Posterior vena cava (tissue), 2 donors: ENCODE measurements at regions not wholly inside any gene's neighbourhood (a gene's known extent, or its start where the extent isn't known, plus 50 kb on each side); places are given as distances from the start of the nearest gene placed in this dataset.
"Not testable (repeated sequence)": the region's sequence is repeated elsewhere in the genome, so short reads cannot be mapped to it uniquely, and the experiment has no call there.

Source experiments
- DNase-seq: peaks from one replicate; pipeline ENCODE4 v3.0.0-alpha.2; 2020; ENCODE audit warnings: low spot score
- intact Hi-C, 2 donors: fragments of 100-400 bp; cut with DNase I; formaldehyde crosslinking; loops; one replicate each; pipeline versions ENCODE4 v1.14.1 to v1.14.2; 2022 to 2023
- donor health status: DM: yes; HTN: yes; CAD: no.
- donor health status: DM: yes; HTN: yes; CAD: no.

DNA sequence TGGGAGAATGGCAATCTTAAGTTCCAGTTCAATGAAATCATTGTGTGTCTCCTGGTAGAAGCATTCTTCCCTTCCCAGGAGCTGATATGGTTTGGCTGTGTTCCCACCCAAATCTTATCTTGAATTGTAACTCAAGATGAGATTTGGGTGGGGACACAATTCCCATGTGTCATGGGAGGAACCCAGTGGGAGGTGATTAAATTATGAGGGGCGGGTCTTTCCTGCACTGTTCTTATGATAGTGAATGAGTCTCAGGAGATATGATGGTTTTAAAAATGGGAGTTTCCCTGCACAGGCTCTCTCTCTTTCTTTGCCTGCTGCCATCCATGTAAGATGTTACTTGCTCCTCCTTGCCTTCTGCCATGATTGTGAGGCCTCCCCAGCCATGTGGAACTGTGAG lies 108.3 kb upstream of the RUNX1 start:
- intact Hi-C loops, DNase-seq: not testable (repeated sequence)

GRCh38 chr21:35156293-35157278 lies 107.5 kb upstream of the RUNX1 start:
- intact Hi-C loops = no loop called here
- no peak for DNase-seq

DNA sequence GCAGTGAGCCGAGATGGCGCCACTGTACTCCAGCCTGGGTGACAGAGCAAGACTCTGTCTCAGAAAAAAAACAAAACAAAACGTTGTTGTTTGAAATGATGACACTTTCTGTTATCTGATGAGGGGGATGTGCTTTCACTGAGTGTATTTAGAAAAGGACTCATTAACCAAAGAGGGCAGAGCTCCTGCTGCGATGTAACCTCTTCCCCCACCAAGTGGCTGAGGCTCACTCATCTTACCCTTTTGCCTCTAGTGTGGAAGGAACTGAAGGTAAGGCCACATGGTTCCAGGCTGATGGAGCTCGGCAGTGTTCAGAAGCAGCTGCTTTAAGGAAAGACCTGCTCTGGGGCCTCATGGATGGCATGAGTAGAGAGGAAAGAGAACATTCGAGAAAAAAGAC lies 105.7 kb upstream of the RUNX1 start:
- no peak for DNase-seq
- intact Hi-C loops = no loop called here

- no peak for DNase-seq
- intact Hi-C loops = no loop called here
Observed at GRCh38 chr21:35153671-35154070, 104.6 kb upstream of the RUNX1 start.

- intact Hi-C loops = no loop called here
- no peak for DNase-seq
Observed at GRCh38 chr21:35150562-35151226, 101.6 kb upstream of the RUNX1 start.

GRCh38 chr21:35149698-35150097 lies 100.6 kb upstream of the RUNX1 start:
- no peak for DNase-seq
- intact Hi-C loops = no loop called here

- DNase-seq = no peak
- intact Hi-C loops = no loop called here
Observed at GRCh38 chr21:35147439-35147838, 98.3 kb upstream of the RUNX1 start.

- no peak for DNase-seq
- intact Hi-C loops = no loop called here
Observed at GRCh38 chr21:35145626-35146233, 96.6 kb upstream of the RUNX1 start.

- DNase-seq = no peak
- intact Hi-C loops = no loop called here
Observed at GRCh38 chr21:35144978-35145377, 95.9 kb upstream of the RUNX1 start.

DNA sequence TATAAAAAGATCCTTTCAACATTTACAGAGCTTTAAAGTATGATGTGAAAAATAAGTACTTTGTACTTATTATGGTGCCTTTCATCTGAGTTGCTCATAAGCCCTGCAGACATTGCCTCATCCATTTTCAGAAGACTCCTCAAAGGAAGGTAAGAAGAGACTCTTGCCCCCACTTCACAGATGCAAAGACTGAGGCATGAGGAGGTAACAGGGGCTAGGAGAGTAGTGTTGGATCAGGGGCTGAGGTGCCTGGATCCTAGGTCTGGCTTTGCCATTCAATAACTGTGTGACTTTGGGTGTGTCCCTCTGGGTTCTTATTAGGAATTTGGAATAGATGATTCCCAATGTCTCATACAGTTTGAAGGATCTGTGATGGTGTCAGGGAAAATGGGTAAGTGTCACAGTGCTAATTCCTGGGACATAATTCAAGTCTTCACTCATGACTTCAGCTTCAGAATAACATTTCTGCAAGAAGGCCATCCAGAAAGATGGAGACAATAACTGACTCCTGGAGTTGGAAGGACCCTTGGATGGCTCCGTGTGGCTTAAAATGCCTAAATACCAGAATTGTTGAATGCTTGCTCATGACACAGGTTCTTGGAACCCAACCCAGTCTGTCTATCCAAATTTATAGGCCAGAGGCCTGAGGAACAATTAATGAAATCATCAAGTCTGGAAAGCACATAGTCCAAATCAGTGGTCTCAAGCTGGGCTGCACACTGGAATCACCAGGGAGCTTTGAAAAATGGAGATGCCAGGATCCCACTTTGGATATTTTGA lies 93.1 kb upstream of the RUNX1 start:
- intact Hi-C loops = no loop called here
- DNase-seq = no peak

DNA sequence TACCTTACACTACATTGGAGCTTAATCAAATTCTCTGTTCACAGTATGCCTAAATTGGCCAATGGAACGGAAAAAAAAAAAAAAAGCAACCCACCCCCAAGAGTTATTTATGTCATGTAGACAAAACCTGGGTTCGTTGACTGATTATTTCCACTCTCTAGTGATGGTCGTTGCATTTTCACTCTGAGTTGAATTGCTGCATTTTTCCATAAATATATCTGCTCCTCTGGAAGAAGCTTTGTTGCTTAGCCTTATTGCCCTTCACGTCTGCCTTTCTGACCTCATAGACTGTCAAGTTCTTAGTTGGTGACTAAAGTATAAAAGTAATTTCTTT lies 90.2 kb upstream of the RUNX1 start:
- intact Hi-C loops = no loop called here
- no peak for DNase-seq

GRCh38 chr21:35138665-35139381 lies 89.7 kb upstream of the RUNX1 start:
- no peak for DNase-seq
- intact Hi-C loops = no loop called here

GRCh38 chr21:35136586-35137219 lies 87.6 kb upstream of the RUNX1 start:
- DNase-seq = no peak
- intact Hi-C loops = no loop called here

- DNase-seq = no peak
- intact Hi-C loops = no loop called here
Observed at GRCh38 chr21:35136106-35136505, 87.0 kb upstream of the RUNX1 start.

DNA sequence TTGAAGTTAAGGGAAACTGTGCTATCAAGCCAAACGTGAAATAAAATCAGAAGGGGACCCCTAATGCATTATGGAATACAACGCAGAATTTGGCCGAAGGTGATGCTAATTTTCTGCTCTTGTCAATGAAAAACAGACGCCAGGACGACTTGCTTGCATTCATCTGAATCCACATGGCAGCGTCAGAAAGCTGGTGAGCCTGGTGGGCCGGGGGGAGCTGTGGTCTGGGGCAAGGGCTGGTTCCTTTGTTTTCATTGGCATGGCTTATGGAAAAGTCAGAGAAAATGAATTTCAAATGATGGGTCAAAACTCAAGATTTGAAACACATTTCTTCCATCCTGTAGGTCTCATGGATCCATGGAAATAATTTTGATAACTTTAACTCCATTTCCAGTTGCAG lies 86.4 kb upstream of the RUNX1 start:
- intact Hi-C loops = no loop called here
- DNase-seq = no peak

DNA sequence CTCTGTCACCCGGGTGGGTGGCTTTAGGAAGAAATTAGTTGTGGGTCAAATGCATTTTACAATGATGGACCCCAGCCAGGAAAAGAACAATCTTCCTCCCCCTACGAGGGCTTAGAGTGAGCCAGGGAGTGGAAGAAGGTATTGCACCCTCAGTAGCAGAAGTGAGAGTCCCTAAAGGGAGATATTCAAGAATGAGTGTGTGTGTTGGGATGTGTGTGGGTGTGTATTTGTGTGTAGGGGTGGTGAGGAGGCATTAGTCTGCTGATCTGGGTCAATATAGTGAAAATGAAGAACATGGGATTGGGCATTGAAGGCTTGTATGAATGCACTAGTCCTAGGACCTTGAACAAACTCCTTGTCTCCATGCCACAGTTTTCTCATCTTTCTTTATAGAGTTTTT lies 85.2 kb upstream of the RUNX1 start:
- DNase-seq = no peak
- intact Hi-C loops = no loop called here

- intact Hi-C loops = no loop called here
Observed at GRCh38 chr21:35128536-35128935, 79.4 kb upstream of the RUNX1 start.

DNA sequence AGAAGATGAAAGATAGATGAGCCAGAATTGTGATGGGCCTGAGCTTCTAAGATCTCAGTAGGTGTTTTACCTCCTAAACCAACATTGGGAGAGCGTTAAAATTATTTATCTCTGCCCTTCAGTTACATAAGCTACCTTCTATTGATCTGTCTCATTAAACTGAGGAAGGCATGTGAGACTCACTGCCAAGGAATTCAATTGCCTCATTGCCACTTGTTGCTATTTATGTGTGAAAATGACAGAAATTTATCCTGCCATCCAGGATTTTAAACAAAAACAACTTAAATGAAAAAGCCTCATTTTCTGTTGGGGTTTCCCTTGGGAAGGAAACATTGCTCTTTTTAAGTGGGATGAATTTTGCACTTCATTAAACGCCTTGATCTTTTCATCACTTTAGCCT lies 78.7 kb upstream of the RUNX1 start:
- DNase-seq = no peak
- intact Hi-C loops = no loop called here

More at GRCh38 chr21:35128536-35128935, 79.4 kb upstream of the RUNX1 start:
- DNase-seq = no peak

- DNase-seq = no peak
- intact Hi-C loops = no loop called here
Observed at GRCh38 chr21:35127026-35127425, 77.9 kb upstream of the RUNX1 start.
